GM19238 (cell line): ENCODE measurements at regions not wholly inside any gene's neighbourhood (a gene's known extent, or its start where the extent isn't known, plus 50 kb on each side); places are given as distances from the start of the nearest gene placed in this dataset.
"Not testable (repeated sequence)": the region's sequence is repeated elsewhere in the genome, so short reads cannot be mapped to it uniquely, and the experiment has no call there.

Source experiments
- DNase-seq: peaks from one replicate; pipeline ENCODE4 v3.0.0; 2011; ENCODE audit warnings: low spot score; ENCODE audit not compliant: insufficient read length

- DNase-seq: no peak
Observed at GRCh38 chr7:51457079-51457478, 140.5 kb upstream of the COBL start.

DNA sequence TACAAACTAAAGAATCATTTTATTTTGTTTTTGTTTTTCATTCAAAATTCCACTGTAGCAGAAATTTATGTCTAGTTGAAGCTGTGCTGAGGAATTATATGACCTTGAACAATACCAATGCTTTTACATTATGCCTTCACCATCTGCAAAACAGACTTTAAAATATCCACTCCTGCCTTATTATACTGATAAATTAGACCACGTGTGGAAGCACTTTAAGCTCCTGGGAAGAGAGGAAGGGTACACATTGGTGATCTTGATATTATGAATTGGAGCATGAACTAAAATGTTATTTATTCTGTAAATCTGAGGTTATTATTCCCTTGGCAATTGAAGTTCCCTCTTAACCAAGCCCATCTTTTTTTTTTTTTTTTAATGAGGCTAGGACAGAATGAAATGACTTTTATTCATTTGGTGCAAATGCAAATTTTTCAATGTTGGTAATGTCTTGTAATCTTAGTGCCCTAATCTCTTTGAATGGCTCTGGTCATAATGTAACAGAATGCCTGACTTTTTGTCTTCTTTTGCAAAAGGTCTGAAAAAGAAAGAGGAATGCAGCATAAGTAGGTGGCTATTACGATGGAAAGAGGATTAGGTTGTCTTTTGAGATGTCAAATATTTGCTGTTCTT, 139.9 kb upstream of the COBL start:
- DNase-seq: no peak

DNA sequence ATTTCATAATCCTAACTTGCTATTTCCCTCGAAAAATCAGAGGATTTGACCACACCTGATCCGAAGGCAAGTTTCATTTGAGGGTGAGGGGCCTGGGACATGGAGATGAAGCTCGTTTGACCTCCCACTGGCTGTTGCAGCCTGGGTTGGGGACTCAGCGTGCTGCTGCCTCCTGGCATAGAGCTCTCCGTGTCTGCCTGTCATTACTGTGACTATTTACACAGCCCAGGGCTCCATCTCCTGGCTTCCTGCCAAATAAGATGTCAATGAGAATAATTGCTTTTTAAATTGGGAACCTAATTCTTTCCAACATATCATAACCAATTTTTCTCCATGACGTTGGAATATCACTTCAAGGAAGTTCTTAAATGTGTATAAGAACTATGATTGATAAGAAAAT, 139.3 kb upstream of the COBL start:
- DNase-seq: no peak

- DNase-seq: no peak
Observed at GRCh38 chr7:51455513-51455912, 138.9 kb upstream of the COBL start.

DNA sequence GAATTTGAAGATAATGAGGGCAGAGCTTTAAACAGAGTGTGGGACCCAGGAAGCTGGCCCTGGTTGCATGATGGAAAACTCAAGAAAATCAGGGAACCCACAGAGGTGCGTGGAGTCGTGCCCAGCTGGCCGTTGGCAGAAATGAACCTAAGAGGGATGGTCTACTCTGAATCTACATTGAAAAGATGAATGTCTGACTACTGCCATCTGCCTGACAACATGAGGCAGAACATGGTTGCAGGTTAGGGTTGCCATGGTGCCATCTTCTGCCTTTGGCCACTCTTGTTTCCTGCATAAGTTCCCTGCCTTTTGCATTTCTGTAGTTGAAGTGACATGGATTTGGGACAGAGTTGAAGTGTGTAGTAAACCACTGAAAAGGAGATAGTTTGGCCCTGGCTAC, 138.5 kb upstream of the COBL start:
- DNase-seq: no peak

- DNase-seq: no peak
Observed at GRCh38 chr7:51452694-51453093, 136.1 kb upstream of the COBL start.

DNA sequence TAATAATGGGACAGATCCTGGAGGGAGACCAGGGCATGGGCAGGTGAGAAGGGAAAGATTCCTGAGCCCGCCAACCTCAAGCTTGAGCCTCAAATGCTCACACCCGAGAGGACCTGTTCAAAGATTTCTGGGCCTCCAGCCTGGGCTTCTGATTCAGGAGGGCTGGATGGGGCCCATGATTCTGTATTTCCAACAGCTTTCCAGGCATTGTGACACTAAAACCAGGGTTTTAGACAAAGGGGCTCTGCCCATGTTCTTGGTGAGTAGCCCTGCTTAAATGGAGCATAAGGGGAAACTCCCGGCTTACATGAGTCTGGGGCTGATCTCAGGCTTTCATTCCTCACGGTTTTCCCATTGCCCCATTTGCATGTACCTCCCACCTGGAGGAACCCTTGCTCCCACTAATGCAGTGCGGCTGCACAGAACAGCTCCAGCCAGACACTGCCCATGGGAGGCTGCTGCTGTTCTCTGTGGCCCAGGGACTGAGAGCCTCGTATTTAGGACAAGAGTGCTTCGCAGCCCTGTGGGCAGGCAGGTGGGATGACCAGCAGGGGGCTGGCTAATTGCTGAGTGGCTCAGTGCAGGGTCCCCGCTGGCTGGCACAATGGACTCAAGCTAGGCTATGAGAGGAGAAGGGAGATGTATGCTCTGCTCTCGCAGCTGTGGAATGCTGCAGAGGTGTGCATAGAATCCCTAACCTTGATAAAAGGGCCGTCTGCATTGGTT, 135.3 kb upstream of the COBL start:
- DNase-seq: no peak

DNA sequence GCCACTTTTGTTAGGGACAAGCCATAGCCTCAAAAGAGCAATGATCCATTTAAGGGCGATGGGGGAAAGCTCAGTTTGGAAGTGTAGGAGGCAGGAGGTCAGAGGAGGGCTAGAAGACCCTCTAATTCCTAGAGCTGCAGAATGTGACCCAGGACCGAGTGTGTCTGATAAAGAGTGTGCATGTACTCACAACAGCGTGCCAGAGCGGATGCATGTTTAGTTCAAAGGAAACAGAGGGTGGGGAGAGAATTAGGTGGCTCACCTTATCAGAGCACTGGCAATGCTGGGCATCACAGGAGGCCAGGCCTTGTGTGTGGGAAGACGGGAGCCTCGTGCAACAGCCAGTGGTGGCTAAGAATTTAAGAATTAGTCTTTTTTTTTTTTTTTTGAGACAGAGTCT, 133.9 kb upstream of the COBL start:
- no peak for DNase-seq

- DNase-seq: no peak
Observed at GRCh38 chr7:51446785-51447184, 130.2 kb upstream of the COBL start.

DNA sequence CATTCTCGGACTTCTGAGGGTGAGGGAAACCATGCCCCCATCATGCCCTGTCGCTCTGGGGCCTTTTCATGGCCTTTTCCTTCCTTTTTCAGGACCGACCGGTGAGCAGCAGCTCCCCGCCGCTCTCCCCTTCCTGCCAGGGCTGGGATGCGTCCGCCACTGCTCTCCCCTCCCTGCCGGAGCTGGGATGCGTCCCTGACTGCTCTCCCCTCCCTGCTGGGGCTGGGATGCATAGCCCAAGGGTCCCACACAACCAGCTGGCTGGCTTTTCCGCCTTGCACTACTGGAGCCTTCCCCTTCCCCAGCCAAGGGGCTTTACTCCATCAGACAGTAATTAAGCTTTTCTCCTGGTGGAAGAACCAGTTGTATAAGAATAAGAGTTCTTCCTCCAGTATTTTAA, 129.7 kb upstream of the COBL start:
- DNase-seq: no peak

DNA sequence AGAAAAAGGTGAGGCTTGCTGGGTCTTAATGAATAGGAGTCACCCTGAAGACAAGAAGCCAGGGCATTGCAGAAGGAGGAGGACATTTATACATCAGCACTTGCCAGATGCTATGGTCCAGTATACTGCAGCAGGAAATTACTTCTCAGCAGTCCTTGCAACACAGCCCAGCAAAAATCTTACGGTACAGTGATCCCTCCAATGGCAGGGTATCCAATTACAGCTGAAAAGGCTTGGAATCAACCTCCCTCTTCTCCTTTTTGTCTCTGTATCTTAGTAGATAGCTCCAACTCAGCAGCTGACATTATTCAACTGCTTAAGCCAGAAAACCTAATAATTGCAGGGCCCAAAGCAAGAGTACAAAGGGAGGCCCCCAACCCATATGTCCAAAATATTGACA, 128.3 kb upstream of the COBL start:
- DNase-seq: no peak

DNA sequence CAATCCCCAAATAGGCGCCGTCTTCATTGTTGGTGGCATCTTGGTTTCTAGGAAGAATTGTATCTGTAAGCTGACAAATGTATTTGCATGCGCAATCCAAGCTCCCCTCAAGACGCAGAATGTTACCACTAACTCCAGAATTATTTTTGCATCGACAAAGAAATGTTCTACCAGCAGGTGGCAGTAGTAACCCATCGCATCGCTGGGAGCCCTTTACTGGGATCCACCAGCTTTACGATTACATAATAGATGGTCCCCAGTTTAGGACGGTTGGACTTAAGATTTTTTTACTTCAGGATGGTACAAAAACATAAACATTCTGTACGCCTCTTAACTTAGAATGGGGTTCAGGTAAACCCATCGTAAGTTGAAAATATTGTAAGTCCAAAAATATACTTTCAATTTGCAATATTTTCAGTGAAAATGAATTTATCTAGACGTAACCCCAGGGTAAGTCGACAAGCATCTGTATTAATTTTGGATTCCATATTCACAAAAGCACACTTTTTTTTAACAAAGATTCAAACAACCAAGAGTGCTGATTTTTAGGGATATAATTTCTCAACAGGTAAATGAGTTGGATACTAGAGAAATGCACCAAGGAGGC, 114.0 kb upstream of the COBL start:
- DNase-seq: peak; percentile 35

DNA sequence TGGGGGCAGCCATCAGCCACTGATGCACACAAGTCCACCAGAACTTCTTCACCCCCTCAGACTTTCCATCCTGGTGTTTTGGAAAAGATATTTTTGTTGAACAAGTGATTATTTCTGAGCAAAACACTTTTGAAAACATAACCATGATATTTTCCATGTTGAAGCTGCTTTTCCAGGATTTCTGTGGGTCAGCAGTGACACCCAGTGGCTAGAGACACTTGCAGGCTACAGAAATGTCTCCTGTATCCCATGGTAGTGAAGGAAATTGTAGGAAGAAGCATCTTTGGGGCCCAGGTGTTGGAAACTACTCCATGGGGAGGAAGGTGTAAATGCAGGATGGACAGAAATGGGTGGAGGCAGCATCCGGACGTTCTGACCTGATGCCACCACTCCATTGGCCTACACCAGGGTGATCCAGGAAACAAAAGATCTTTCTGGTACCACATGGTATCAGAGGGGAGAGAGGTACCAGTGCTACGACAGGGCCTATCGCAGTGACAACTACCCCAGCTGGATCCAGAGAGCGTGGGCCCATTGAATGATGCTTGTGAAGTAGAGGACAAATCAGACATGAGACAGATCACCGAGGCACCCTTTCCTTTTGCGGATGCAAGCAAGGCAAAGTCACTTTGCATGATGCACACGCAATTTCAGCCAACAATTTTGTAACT, 111.7 kb upstream of the COBL start:
- DNase-seq: no peak

DNA sequence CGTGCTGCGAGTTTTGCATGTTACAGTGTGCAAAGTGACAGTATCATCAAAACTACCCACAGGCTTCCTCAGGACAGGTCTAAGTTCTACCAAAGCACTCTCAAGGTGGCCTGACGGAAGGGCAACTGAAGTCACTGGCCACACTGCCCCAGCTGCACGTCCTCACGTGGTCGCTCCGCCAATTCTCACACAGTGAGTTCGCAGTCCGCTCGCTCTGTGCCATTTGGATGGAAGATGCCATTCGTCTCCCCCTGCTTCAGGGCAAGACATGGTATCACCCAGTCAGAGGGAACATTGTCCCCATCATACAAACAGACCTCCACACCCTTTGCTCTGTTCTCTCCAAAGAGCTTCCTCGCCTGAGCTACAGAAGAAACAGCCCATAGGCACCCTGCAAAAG, 109.6 kb upstream of the COBL start:
- no peak for DNase-seq

DNA sequence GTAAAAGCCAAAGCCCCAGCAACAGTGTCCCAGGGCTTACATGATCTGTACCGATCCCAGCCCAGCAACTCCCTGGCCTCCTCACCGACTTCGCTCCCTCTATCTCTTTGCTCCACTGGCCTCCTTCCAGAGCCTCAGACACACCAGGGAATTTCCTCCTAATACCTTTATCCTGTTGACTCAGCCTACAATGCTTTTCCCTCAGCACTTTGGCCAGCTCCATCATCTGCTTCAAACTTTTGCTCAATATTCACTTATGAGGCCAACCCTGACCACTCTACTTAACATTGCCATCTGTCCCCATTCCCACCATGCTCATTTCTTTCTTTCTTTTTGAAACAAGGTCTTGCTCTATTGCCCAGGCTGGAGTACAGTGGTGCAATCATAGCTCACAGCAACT, 93.3 kb upstream of the COBL start:
- DNase-seq: not testable (repeated sequence)

GRCh38 chr7:51397608-51398007, 81.0 kb upstream of the COBL start:
- not testable (repeated sequence) for DNase-seq

GRCh38 chr7:51393003-51393402, 76.4 kb upstream of the COBL start:
- DNase-seq: not testable (repeated sequence)

DNA sequence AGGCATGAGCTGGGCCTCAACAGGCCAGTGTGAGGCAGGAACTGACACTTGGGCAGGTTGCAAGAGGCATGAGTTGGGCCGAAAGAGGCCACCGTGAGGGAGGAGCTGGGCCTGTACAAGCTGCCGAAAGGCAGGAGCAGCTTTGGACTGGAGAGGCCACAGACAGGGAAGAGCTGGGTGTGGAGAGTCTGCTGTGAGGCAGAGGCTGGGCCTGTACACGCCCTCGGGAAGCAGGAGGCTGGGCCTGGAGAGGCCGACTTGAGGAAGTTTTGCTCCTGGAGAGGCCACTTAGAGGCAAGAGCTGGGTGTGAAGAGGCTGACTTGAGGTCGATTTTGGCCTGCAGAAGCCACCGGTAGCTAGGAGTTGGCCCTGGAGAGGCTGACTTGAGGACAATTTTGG, 73.3 kb upstream of the COBL start:
- not testable (repeated sequence) for DNase-seq

DNA sequence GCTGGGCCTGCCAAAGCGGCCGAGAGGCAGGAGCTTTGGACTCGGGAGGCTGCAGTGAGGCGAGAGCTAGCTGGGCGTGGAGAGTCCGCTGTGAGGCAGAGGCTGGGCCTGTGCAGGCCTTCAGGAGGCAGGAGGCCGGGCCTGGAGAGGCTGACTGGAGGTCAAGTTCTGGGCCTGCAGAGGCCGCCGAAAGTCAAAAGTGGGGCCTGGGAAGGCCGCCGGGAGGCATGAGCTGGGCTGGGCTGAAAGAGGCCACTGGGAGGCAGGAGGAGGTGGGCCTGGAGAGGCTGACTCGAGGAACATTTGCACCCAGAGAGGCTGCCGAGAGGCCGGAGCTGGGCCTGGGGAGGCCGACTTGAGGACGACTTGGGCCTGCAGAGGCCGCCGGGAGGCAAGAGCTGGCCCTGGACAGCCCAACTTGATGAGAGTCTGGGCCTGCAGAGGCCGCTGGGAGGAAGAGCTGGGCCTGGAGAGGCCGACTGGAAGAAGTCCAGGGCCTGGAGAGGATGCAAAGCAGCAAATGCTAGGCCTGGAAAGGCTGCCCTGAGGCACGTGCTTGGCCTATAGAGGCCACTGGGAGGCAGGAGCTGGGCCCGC, 72.7 kb upstream of the COBL start:
- not testable (repeated sequence) for DNase-seq

GRCh38 chr7:51388241-51388640, 71.6 kb upstream of the COBL start:
- not testable (repeated sequence) for DNase-seq

- not testable (repeated sequence) for DNase-seq
Observed at GRCh38 chr7:51386806-51387568, 70.4 kb upstream of the COBL start.
